ENCODE measurements at regions not wholly inside any gene's neighbourhood (a gene's known extent, or its start where the extent isn't known, plus 50 kb on each side); places are given as distances from the start of the nearest gene placed in this dataset.
"Not testable (repeated sequence)": the region's sequence is repeated elsewhere in the genome, so short reads cannot be mapped to it uniquely, and the experiment has no call there.

- DNase-seq (ENCODE audit: extremely low read depth, low read depth), result not testable (repeated sequence)
These were observed 95.8 kb downstream of the PPIAL4G start for GRCh38 chr1:148387122-148387948.

GRCh38 chr1:148386617-148387016 is 96.5 kb downstream of the PPIAL4G start:
- no peak for DNase-seq (ENCODE audit: extremely low read depth, low read depth)

- not testable (repeated sequence) for DNase-seq (ENCODE audit: extremely low read depth, low read depth)
These were observed 97.1 kb downstream of the PPIAL4G start for GRCh38 chr1:148386031-148386398.

DNA sequence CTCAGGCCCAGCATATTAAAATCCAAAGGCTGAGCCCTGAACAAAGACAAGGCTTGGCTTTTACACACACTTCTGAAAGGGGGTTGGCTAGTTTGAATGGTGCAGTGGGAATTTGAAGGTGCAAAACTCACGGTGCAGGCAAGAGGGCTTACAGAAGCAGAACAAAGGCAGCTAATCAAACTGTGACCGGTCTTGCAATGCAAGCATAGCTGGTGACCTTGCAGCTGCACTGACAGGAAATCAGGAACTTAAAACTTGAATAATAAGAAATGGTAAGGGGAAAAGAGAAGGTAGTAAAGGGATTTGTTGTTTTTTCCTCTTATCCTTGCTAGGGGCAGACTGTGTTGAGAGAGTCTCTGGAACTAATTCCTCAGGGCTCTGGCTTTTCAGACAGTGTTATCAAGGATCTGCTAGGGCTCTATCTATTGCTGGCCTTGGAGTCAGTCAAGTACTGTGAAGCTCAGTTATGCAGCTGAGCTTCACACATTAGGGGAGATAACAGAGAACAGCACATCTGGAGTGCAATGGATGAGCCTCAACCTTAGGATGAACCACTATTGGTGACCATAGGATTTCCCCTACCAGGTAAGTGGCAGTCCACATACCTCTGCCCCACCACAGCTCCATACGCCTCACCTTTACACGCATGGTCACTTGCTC is 97.6 kb downstream of the PPIAL4G start:
- DNase-seq (ENCODE audit: extremely low read depth, low read depth), result no peak

DNA sequence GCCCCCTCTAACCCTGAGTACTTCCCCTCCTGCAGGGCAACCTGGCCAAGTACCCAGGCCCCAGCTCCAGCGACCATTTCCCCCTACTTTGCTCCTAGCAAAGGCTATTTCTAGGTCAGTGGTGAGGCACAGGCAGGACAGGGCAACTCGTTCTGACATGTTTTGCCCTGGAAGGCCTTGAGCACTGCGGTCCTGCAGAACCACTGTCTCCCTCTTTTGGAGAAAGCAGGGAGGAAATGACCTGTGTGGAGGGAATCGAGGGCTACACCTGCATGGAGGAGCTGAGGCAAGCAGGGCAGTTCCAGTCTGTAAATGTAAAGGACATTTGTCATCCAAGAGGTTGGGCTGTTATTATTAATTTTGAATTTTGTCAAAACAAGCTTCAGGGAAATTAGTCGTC is 99.1 kb downstream of the PPIAL4G start:
- DNase-seq (ENCODE audit: extremely low read depth, low read depth), result no peak

GRCh38 chr1:148379697-148380096 is 103.4 kb downstream of the PPIAL4G start:
- DNase-seq (ENCODE audit: extremely low read depth, low read depth), result no peak

GRCh38 chr1:148379170-148379500 is 104.0 kb downstream of the PPIAL4G start:
- no peak for DNase-seq (ENCODE audit: extremely low read depth, low read depth)

DNA sequence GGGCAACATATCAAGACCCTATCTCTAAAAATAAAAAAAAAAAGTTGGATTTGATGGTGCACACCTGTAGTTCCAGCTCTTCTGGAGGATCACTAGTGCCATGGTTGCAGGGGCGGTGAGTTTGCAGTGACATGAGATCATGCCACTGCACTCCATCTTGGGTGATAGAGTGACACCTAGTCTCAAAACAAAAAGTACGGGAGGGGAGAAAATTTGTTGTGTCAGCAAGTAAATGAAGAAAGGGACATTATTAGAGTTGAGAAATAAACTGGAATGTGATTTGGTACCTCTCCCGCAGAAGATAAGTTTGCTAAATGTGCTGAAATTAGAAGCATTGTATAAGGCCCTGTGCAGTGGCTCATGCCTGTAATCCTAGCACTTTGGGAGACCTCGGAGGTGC is 105.1 kb downstream of the PPIAL4G start:
- not testable (repeated sequence) for DNase-seq (ENCODE audit: extremely low read depth, low read depth)

GRCh38 chr1:148377045-148377444 is 106.1 kb downstream of the PPIAL4G start:
- not testable (repeated sequence) for DNase-seq (ENCODE audit: extremely low read depth, low read depth)

DNA sequence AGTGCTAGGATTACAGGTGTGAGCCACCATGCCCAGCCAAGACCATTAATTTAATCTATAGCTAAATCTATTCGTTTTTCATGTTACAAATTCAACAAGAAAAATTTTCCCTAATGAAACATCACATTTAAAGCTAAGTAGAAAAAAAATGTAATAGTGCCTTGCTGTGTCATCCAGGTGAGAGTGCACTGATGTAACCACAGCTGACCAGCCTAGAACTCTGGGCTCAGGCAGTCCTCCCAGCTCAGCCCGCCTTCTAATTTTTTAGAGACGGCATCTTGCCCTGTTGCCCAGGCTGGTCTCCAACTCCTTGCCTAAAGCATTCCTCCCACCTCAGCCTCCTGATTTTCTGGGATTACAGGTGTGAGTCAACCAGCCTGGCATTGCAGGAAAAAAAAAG is 109.0 kb downstream of the PPIAL4G start:
- DNase-seq (ENCODE audit: extremely low read depth, low read depth), result no peak

DNA sequence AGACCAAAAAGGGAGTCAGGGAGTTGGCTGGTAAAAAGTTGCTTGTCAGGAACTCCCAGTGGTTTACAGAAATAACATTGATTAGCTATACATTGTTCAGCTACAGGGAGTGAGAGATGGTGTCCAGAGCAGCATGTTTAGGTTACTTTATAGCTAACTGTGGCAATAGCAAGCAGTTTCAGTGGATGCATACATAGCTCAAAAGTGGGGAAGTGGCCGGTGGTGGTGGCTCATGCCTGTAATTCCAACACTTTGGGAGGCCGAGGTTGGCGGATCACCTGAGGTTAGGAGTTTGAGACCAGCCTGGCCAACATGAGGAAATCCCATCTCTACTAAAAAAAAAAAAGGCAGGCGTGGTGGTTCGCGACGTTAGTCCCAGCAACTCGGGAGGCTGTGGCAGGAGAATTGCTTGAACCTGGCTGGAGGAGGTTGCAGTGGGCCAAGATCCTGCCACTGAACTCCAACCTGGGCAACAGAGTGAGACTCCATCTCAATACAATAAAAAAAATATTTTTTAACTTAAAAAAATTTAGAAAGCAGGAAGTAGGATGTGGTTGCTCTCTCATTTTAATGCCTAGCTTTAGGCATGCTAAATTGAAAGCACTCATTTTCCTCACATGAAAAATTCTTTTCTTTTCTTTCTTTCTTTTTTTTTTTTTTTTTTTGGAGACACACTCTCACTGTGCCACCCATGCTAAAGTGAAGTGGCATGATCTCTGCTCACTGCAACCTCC is 109.7 kb downstream of the PPIAL4G start:
- DNase-seq (ENCODE audit: extremely low read depth, low read depth), result no peak

DNA sequence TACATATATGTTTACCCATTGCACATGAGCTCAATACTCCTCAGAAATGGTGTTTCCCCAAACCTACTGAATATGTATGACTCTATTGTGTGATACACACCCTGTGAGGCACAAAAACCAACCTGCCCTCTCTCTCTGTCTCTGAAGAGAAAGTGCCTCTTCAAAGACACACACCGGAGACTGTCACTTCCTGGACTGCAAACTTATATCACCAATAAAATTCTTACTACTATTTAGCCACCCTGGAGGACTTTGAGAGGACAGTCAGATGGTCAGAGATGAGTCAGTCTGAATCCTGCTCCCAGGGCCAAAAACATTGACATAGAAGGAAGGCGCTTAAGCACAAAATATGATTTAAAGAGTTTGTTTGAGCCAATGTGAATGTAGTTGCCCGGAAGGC is 110.4 kb downstream of the PPIAL4G start:
- DNase-seq (ENCODE audit: extremely low read depth, low read depth), result no peak

DNA sequence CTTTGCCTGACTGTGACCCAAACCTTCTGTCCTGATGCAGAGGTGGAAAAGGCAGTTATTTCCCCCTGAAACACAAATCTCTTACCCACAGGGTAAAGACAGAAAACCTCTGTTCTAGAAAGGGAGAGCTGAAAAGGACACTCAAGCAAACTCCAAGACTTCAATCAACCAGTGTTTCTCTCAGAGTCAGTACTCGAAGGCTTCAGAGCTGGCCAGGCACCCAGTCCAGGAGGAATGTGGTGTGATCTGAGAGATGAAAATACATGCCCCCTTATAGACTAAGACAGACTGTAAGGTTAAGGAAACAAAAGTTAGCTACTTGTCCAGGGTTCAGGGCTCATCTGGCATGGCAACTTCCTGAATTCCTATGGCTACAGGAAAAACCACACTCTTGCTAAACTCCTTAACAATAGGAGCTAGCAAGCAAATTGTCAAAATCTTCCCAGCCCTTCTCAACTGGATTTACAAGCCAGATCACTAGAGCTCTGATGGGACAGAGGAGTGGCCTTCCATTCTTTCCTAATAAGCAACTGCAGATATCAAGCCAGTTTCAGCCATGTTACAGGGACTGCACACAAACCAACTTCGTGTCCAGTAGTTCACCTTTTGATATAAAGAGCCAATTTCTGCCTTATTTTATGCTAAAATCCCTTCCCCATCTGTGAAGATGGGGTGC is 110.9 kb downstream of the PPIAL4G start:
- not testable (repeated sequence) for DNase-seq (ENCODE audit: extremely low read depth, low read depth)

- peak; percentile 88 for DNase-seq (ENCODE audit: extremely low read depth, low read depth)
These were observed 111.5 kb downstream of the PPIAL4G start for GRCh38 chr1:148371551-148371994.

- DNase-seq (ENCODE audit: extremely low read depth, low read depth), result not testable (repeated sequence)
These were observed 112.4 kb downstream of the PPIAL4G start for GRCh38 chr1:148370661-148371060.

DNA sequence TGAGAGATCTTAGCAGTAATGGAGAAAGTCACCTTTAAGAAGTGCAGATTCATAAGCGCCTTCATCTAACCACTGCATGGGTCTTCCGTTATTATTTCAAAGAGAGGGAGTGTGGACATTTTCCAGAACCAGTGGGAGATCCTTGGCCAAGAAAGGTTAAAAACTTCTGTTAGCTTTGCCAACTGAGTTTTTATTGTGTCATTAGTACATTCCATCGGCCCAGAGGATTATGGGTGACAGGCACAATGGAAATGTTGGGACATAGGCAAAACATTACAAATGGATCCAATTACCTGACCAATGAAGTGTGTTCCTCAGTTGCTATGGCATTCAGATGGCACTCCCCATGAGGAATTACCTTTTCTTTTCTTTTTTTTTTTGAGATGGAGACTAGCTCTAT is 115.5 kb downstream of the PPIAL4G start:
- DNase-seq (ENCODE audit: extremely low read depth, low read depth), result no peak

DNA sequence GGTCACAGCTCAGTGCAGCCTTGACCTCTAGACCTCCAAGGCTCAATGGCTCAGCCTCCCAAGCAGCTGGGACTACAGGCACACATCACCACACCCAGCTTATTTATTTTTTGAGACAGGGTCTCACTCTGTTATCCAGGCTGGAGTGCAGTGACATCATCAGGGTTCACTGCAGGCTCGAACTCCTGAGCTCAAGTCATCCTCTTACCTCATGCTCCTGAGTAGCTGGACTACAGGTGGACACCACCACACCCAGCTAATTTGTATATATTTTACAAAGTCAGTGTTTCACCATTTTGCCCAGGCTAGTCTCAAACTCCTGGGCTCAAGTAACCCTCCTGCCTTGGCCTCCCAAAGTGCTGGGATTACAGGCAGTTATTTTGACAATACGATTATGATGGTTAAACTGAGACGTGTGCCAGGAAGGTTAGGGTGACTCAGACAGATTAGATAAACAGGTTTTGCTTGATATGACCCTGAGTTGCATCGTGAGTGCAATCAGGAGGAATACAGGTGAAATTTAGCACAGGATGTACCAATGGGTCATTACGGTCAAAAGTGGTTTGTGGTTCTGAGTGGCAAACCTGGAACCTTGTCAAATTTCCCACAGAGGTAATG is 116.9 kb downstream of the PPIAL4G start:
- DNase-seq (ENCODE audit: extremely low read depth, low read depth), result not testable (repeated sequence)

GRCh38 chr1:148365151-148365550 is 118.0 kb downstream of the PPIAL4G start:
- not testable (repeated sequence) for DNase-seq (ENCODE audit: extremely low read depth, low read depth)

DNA sequence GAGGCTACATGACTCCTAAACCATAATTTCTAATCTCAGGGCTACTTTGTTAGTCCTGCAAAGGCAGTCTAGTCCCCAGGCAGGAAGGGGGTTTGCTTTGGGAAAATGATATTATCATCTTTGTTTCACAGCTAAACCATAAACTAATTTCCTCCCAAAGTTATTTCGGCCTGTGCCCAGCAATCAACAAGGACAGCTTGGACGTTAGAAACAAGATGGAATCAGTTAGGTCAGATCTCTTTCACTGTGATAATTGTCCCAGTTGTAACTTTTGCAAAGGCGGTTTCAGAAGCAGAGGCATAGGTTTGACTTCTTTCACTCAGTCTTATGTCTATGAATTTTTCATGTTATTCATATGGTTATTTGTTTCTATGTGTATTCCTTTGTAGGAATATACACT is 119.1 kb downstream of the PPIAL4G start:
- DNase-seq (ENCODE audit: extremely low read depth, low read depth), result not testable (repeated sequence)

DNA sequence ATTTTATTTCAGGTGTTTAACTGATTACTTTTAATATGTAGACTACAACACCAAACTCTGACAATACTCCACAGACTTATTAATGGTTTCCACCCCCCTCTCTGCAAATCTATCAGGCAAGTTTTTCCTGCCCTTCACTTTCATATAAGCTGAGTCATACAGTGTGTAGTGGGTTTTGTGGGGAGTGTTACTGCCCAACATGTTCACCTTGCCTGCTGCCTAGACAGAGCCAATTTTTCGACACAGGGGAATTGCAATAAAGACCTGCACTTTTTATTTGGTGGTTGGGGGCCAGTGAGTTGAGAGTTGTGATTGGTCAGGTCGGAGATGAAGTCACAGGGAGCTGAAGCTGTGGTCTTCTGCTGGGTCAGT is 119.7 kb downstream of the PPIAL4G start:
- DNase-seq (ENCODE audit: extremely low read depth, low read depth), result no peak

All from NCI-H460 (cell line).